Stimulated activated naive CD4-positive, alpha-beta T cell (primary cell): ENCODE measurements at regions not wholly inside any gene's neighbourhood (a gene's known extent, or its start where the extent isn't known, plus 50 kb on each side); places are given as distances from the start of the nearest gene placed in this dataset.

ENCODE experiments used
- DNase-seq, 6 experiments: peaks; one replicate each; lab custom pipeline; 2025; lab: John Stamatoyannopoulos, UW

DNA sequence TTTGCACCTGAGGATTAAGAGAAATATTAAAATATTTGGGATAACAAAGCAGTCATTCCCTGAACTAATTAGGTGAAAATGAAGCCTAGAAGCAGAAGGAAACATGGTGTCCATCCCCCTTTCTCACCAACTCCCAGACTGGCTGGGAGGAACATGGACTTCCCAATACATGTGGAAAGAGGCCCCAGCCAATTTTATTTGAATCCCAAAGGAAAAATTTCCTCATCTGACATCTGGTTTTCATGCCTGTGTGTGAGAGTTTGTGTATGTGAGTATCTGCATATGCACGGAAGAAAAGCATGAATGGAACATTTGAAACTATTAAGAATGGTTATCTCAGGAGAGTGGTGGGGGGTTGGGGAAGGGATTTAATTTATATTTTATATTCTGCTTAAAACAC lies 84.3 kb downstream of the COPS8 start:
- DNase-seq = no peak

DNA sequence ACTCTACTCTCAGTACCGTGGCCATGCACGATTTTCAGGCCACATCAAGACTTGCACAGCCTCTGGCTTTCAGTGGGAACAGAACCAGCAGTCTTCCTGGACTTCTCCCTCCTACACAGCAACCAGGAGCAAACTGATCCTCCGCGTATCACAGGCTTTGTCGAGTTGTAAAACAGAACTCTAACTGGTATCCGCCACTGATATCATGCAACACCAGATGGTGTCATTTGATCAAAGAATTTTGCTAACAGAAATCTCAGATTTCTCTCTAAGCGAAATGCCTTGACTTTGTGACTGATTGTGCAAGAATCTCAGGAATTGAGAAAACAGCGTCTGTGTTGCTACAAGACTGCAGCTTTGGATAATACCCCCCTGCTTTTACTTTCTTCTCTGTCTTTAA lies 85.7 kb downstream of the COPS8 start:
- DNase-seq = no peak

DNA sequence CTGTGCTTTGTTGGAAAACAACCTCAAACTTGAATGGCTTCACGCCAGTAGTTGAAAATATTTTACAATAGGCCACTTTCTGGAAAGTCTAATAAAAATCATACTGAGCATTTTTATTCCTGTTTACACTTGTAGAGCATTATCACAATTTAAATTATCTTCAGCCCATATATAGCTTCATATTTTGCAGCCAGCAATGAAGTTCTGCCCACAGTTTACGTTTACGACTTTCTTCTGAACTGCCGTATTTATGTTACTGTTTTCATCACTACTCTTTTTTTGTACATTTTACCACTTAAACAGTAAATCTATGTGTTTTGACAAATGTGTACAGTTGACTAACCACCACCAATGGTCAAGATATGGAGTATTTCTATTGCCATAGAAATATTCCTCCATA lies 86.2 kb downstream of the COPS8 start:
- no peak for DNase-seq

DNA sequence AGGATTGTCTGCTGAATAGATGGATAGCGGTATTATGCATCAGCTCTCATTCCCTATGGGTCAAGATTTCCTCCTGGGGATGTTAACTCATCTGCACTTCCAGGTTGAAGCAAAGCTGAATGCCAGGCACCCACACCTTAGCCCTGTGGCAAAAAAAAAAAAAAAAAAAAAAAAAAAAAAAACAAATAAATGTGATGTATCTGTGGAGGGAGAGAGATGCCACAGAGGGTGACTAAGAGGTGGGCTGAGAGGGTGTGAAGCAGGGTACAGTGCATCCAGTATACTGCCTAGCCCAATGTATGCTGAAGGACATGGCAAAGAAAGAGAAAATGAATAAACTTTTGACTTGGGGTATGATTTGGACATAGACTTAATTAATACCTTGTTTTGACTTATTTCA lies 91.4 kb downstream of the COPS8 start:
- DNase-seq = no peak

DNA sequence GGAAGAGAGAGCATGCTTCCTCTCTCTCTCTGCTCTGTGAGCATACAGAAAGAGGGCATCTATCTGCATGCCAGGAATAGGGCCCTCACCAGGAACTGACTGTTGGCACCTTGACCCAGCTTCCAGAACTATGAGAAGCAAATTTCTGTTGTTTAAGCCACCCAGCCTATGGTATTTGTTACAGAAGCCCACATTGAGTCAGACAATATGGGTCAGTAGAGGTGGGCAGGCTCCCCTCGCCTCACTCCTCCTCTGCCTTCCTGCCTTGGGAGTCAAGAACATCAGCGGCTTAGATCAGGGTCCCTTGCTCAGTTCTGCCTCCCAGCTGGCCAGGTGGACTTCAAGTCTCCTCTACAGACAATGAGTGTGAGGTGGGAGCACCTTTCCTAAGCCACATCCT lies 92.3 kb downstream of the COPS8 start:
- DNase-seq = no peak

DNA sequence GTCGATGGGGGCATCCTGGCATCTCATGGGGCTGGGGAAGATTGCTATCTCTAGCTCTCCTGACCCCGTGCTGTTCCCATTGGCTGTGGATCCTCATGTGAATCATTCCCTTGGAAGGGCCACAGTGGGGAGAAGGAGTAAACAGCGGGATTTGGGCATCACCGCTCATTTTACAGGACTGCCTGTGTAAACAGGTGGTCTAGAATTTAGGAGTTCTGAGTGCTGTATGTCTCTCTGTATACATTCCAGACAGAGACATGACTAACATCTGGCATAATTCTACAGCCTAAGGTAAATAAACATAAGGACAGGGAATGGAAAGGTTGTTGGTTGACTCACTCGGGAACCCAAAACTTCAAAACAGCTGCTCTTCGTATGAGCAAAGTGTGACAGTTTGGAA lies 92.7 kb downstream of the COPS8 start:
- no peak for DNase-seq

DNA sequence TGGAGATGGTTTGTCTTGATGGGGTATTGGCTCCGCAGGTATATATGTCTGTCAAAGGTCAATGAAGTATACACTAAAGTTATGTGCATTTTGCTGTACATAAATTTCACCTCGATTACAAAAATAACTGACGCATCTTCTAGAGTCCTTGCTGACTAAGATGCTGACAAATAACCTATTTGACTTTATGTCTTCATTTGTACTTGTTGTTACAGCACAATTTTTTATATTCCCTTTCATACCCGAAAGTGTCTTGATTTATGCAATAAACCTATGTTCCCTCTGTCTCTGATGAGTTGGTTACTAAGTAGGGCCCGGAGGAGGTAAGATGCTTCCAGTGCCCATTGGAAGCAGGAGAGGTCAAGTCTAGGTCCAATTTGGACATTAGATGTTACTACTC lies 93.5 kb downstream of the COPS8 start:
- DNase-seq = no peak

DNA sequence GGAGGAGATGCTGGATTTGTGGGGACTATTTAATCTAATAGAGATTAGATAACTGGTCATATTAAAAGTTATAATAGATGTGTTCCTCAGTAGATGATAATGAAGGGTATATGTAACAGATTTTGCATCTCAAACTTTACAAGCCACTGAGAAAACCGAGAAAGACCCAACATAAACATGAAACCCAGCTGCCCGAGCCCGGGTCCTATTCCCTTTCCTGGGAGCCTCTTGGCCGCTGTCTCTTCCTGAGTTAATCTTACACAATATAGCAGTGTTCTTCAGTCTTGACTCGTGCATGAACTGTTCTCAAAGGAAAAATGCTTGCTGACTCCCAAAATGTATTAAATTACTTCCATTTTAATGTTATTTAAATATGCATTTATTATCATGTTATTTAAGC lies 94.5 kb downstream of the COPS8 start:
- no peak for DNase-seq

DNA sequence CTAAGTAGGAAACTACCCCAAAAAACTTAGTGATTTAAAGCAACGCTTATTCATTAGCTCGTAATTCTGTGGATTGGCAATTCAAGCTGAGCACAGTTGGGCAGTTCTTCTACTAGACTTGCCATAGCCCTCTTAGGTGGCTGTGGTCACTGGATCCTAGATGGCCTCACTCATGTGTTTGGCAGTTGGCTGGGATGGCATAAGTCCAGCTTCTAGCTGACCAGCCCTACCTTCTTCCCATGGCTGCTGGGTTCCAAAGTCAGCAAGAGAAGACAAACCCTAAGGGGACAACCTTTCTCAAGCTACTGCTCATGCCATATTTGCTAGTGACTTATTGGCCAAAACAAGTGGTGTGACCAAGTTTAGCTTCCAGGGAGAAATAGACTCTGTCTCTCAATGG lies 95.3 kb downstream of the COPS8 start:
- no peak for DNase-seq

DNA sequence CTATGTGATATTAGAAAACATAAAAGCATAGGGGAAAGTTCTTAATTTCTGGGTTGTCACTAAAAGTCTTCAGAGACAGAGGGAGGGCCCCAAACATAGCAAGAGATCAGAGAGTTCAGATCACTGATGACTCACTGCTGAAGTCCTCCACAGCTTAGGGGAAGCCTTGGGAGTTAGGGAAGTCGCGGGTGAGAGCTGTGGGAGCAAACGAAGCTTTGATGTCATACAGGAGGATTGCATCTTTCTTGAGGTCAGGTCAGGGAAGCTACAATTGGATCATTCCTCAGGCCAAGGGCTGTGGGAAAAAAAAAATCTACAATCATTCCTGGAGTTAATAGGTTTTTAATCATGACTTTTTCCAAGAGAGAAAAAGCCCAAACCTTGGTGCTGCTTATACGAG lies 96.2 kb downstream of the COPS8 start:
- DNase-seq = no peak

DNA sequence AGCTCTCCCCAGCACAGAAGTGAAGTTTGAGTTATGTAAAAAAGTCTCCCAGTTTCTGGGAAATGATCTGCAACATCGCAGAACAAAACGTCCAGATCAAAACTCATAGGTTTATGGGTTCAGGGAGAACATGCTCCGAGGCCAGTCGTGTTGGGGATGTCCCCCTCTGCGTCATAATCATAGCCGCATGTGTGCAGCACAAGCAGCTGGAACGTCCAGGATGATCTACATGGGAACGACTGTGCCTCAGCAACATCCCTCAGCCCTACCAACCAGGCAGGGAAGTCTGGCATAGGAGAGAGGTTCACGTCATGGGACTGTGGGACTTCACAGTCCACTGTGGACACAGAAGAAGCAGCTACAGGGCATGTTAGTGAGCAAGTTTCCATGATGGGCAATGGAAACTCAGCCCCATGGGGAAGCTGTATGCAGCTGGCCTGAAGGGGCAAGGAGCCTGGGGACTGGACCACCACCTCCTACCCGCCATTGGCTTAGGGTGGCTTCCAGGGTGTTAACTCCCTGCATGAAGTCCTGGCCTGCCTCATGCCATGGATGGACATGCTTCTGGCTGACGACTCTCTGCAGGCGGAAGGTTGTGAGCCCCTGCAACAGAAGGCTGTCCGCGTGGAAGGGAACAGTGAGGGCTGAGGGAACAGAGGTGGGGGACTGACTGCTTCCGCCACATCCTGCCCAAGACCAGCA lies 96.9 kb downstream of the COPS8 start:
- DNase-seq = no peak

DNA sequence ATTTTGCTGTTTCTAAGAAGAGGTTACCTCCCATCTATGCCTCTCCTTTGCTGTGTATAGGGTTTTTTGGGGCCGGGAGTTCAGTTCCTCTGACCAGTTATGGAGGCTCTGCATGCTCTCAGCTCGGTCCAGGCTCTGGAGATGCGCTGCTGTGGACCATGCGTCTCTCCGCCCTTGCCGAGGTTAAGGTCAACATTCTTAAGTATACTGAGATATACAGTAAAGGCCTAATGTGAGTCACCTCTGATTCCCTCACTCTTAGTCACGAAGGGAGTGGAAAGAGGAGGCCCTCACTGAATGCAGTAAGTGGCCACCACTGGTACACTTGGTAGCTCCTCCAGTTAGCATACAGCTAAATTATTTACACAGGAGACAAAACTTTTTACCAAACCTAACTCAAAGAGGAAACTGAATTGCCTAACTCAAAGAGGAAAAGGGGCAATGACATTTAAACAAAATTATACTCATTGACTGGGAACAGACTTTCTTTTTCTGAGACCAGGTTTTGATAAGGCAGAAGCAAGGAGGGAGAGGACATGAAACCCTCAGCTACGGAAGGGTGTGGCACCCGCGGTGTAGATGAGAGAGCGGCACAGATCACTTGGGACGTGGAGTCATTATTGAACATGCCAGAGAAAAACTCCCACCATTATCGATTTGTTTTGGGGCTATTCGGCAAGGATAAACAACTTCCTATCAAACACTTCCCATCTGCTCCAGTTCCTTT lies 98.7 kb downstream of the COPS8 start:
- DNase-seq = no peak

DNA sequence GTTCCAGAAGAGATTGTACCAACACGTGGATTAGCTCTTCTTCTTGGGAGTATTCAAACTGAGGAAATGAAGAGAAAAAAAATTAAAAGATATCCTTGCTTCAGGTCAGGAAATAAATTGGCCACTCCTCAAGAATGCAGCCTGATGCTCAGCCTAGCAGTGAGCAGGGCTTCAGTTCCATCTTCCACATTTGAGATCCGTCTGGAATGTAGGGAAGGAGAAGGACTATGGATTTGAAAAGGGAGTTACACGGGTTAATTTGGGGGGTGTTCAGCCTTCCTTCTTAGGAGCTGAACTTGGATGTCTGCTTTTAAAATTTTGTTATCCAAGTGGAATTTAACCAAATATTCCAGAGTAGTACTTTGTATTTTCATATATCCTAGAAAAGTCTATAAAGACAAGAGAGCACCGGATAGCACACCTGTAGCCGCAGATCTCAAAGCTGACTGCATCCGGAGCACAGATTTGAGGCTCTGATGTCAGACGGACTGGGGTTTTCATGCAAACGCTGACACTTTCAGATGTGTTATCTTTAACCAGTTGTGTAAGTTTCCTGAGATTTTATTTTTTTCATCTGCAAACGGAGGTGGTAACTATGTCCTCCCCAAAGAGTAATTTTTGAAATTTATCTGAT lies 99.3 kb downstream of the COPS8 start:
- DNase-seq = no peak

DNA sequence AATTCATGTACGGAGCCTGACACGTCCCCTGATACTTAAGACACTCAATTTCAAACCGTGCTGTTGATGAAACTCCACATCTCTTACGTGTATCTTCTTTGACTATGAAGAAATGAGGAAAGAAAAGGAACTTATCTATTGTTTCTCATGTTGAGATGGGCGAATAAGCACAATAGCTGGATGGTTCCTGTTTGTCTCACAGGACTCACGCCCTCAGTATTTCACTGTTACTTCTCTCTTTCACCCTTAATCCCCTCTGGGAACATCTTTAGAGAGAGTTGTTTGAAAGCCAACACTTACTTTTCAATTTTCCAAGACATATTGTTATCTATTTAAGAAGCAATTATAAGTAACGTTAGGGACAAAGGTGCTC lies 99.8 kb downstream of the COPS8 start:
- DNase-seq = no peak

DNA sequence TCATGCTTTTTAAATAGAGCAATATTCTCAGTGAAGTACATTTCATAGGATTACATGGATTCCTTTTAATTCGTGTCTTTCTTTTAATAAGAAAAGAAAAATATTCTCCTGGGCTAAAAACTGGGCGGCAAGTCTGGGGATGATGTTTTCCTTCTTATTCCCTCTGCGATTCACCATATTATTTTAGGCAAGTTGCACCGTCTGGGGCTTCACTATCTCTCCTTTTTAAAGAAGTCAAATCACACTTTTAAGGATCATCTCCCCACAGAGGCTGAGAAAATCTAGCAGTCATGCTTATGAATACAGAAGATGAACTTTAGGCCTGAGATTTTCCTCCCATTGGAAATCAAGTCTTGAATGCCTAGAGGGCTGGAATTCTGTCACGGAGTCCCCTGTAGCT lies 104.1 kb downstream of the COPS8 start:
- no peak for DNase-seq

DNA sequence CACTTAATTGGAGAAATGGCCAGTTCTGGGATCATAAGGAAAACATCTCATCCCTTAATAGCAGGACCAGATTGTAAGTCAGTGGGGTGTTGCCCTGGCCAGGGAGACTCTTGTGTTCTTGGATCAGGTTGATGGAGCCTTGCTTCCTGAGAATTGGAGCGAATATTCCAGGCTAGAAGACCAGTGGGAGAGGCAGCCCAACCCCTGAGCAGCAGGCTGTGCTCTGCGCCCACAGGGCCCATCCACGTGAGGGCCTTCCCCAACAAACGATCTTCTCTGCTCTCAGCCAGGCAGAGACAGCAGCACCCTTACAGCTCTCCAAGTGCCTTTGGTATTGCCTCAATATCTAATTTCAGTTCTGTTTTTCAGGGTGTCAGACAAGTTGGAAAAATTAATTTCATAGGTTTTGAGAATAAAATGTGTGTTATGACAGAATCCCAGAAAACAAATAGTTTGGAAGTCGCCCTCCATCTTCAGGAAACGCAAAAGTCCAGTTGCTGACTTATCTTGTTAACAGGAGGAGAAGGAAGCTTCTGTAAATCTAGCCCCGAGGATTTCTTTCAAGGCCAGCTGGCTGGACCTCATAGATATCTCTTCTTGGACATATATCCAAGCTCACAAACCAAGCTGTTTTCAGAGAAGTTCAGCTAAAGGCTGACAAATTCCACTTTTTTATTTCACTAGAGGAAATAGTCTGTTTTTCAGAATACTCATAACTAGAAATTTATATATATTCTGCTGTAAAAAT lies 105.5 kb downstream of the COPS8 start:
- no peak for DNase-seq

DNA sequence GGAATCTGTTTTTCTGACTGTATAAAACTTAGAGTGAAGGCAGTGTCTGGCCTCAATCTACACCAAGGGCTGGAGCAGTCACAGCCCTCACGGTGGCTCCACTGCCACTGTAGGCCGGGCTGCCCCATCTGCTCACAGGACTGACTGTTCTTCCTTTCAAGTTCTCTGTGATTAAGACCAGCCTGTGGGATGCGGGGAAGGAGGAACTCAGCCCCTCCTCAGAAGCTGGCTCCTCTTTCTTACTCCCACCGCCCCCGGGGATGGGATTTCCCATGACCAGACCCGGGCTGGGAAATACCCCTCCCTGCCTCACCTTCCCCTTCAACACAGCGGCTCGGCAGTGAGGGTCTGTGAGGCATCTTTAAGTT lies 106.0 kb downstream of the COPS8 start:
- no peak for DNase-seq

DNA sequence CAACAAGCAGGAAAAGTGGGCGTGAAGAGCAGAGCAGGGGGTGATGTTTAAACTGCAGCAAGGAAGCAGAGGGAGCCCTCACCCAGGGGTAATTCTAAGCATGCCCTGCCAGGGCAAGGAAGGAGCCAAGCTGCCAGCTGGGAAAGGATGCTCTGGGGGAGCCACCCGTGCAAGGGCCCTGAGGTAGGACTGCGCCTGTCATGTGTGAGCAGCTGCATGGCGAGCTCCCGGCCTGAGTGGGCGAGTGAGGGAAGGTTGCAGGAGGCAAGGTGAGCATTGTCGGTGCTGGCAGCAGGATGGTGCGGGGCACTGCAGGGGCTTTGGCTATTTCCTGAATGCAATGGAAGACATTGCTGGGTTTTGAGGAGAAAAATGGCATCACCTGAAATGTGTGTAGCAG lies 107.2 kb downstream of the COPS8 start:
- no peak for DNase-seq

DNA sequence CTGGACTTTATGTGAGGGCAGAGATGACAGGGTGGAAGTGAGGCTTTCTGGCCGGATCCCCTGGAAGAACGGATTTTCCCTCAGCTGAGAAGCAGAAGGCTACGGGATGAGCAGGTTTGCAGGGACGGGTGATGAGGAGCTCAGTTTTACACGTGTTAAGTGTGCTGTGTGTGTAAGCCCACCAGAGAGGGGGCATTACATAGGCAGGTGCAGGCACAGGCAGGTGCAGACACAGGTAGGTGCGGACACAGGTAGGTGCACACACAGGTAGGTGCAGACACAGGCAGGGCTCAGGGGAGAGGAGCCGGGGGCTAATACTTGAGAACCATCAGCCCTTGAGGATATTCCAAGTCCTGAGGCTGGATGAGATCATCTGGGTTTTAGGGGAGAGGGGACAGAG lies 107.7 kb downstream of the COPS8 start:
- no peak for DNase-seq

DNA sequence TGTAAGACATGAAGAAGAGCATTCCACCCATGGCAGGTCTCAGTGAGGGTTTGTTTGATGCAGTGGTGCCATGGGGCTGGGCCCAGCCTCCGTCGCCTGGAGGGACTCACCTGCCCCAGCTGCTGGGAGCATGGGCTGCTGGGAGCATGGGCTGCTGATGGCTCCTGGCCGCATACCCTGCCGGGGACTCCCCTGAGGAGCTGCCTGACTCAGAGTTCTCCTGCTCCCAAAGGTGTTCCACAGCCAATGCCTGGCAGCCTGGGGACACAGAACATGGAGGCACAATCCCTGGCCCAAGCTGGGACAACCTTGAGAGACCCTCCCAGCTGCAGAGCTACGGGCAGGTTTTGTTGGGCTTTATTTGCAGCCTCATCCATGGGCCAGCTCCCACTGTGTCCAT lies 108.4 kb downstream of the COPS8 start:
- DNase-seq = no peak

DNA sequence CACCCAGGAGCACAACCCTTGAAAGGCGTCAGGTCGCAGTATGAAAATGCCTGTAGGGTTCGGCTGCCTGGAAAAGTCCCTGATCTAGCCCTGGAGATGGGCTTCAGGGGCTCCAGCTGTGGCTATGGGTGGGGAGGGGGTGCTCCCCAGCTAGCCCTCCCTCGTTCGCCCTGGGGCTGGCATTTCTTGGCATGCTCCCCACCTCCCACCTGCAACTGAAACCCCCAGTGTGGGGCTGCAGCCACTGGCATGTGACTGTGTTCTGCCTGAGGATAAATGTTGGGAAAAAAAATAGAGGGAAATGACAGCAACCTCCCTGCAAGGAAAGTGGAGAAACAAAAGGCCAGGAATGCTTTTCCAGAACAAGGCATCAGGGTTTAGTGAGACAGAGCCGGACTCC lies 109.2 kb downstream of the COPS8 start:
- DNase-seq = no peak

DNA sequence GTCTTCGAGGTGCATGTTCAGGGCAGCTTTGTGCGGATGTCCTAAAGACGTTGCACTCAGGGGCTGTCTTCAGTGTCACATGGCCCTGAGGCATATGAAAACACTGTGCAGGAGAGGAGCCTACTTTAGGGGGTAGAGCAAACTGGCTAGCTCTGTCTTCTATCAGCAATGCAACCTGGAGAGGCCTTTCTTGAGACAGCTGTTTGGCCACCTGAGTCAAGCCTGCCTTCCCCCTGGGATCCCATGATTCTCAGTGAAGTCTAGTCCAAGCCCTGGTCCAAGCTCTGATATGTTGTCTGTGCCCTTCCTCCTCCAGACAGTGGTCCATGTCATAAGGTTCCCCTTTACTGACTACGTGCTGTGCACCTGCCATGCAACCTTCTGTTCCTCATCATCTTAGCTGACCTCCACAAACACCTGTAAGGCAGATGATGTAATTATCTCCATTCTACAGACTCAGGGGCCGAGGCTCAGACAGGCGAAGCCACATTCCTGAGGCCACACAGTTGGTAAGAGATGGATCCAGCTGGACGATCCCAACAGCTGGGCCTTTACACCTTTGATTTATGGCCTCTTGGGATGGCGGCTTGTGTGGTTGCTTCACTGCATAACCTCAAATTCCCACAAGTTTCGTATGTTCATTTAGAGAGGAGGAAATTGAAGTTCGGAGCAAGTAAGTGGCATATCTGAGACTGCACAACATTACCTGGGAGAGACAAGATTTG lies 109.9 kb downstream of the COPS8 start:
- DNase-seq = no peak
